H1 (cell line): ENCODE measurements at regions not wholly inside any gene's neighbourhood (a gene's known extent, or its start where the extent isn't known, plus 50 kb on each side); places are given as distances from the start of the nearest gene placed in this dataset.

Experiments used
- CTCF ChIP-seq, 3 experiments: IDR thresholded peaks; 1 replicate in 2 of 3; 2 replicates in 1 of 3; pipeline versions ENCODE4 v1.5.1 to v1.6.1; 2011; ENCODE audit warnings: low read length in 3 of 3, mild to moderate bottlenecking in 3 of 3, inconsistent platforms in 2 of 3, low read depth in 1 of 3, moderate library complexity in 1 of 3; ENCODE audit not compliant: insufficient read depth in 1 of 3; ENCODE audit errors: control extremely low read depth in 1 of 3
- EZH2 ChIP-seq: fragments of 200-600 bp; sonication (generic); IDR thresholded peaks from 2 replicates; pipeline ENCODE4 v1.7.1; 2012; ENCODE audit warnings: low read depth, mild to moderate bottlenecking, moderate library complexity, low read length, inconsistent platforms; ENCODE audit not compliant: severe bottlenecking
- HDAC2 ChIP-seq, 2 experiments: fragments of 300-600 bp in 1 of 2; sonication (generic) in 1 of 2; IDR thresholded peaks; 2 replicates each; pipeline ENCODE4 v1.6.1; 2011 to 2012; ENCODE audit warnings: low read depth in 2 of 2, low read length in 2 of 2, mild to moderate bottlenecking in 2 of 2, moderate library complexity in 2 of 2, borderline replicate concordance in 1 of 2, inconsistent platforms in 1 of 2
- RFX5 ChIP-seq: IDR thresholded peaks from 2 replicates; pipeline ENCODE4 v1.6.1; 2011; ENCODE audit warnings: low read depth, low read length, improper control_type of control experiment, borderline replicate concordance
- SP4 ChIP-seq: IDR thresholded peaks from 2 replicates; pipeline ENCODE4 v1.6.1; 2012; ENCODE audit warnings: low read length, inconsistent platforms
- TCF12 ChIP-seq: IDR thresholded peaks from 2 replicates; pipeline ENCODE4 v1.6.1; 2011; ENCODE audit warnings: low read depth, mild to moderate bottlenecking, low read length
- ZNF274 ChIP-seq: IDR thresholded peaks from 2 replicates; pipeline ENCODE4 v1.7.0; 2012; ENCODE audit warnings: low read length, borderline replicate concordance; ENCODE audit errors: extremely low read depth
- TF ChIP-seq, protein P1 (sequence below): IDR thresholded peaks from 2 replicates; pipeline ENCODE4 v1.6.1; 2011; ENCODE audit warnings: low read depth, mild to moderate bottlenecking, low read length; ENCODE audit not compliant: insufficient read depth

GRCh38 chr9:115350548-115350947 is 232.6 kb upstream of the TNC start:
- no peak for TF ChIP-seq EZH2
- no peak for TF ChIP-seq CTCF (IDR thresholded peaks at IDR 0.05; ENCODE audit: control extremely low read depth in 1 of 3, insufficient read depth in 1 of 3, low read depth in 1 of 3, low read length in 3 of 3)
- no peak for TF ChIP-seq TCF12
- no peak for TF ChIP-seq RFX5
- TF ChIP-seq, protein P1, sequence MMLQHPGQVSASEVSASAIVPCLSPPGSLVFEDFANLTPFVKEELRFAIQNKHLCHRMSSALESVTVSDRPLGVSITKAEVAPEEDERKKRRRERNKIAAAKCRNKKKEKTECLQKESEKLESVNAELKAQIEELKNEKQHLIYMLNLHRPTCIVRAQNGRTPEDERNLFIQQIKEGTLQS: no peak
- no peak for TF ChIP-seq SP4
- no peak for TF ChIP-seq HDAC2 (IDR thresholded peaks at IDR 0.05; ENCODE audit: borderline replicate concordance in 1 of 2, low read depth in 2 of 2, low read length in 2 of 2)
- no peak for TF ChIP-seq ZNF274
